CD4-positive, alpha-beta memory T cell (primary cell): ENCODE measurements at regions not wholly inside any gene's neighbourhood (a gene's known extent, or its start where the extent isn't known, plus 50 kb on each side); places are given as distances from the start of the nearest gene placed in this dataset.

Source experiments
- CTCF ChIA-PET: fragments of 350-600 bp; sonication (Branson Sonifier 250); formaldehyde crosslinking; loops from one replicate; lab custom pipeline; 2021; ENCODE audit warnings: inconsistent platforms; ENCODE audit not compliant: partially characterized antibody; lab: Charles Lee
- POLR2A ChIA-PET: fragments of 350-600 bp; sonication (Branson Sonifier 250); formaldehyde crosslinking; loops from one replicate; lab custom pipeline; 2021; ENCODE audit not compliant: partially characterized antibody; lab: Charles Lee
- DNase-seq, 5 donors: peaks; one replicate each; pipeline versions ENCODE4 v3.0.0 to v3.0.0-alpha.2; 2020 to 2022; ENCODE audit warnings: mixed read lengths in 1 of 5
- H3K27ac ChIP-seq: one replicate; pipeline ENCODE4 v1.7.0; 2013; ENCODE audit warnings: low read depth, low read length
- H3K27me3 ChIP-seq: 2 replicates; pipeline ENCODE4 v1.7.0; 2013; ENCODE audit warnings: mild to moderate bottlenecking, low read length, moderate library complexity; ENCODE audit not compliant: insufficient read depth
- H3K36me3 ChIP-seq: 2 replicates; pipeline ENCODE4 v1.7.0; 2013; ENCODE audit warnings: mild to moderate bottlenecking, low read length, moderate library complexity; ENCODE audit not compliant: insufficient read depth
- H3K4me1 ChIP-seq: 2 replicates; pipeline ENCODE4 v1.7.0; 2013; ENCODE audit warnings: mild to moderate bottlenecking, low read length, moderate library complexity; ENCODE audit not compliant: insufficient read depth
- H3K4me3 ChIP-seq, 2 donors: one replicate each; pipeline ENCODE4 v1.7.0; 2013; ENCODE audit warnings: low read length in 2 of 2, mild to moderate bottlenecking in 1 of 2
- H3K9me3 ChIP-seq, 2 donors: one replicate each; pipeline ENCODE4 v1.7.0; 2013; ENCODE audit warnings: low read length in 2 of 2, control low read depth in 1 of 2; ENCODE audit not compliant: control insufficient read depth in 1 of 2
- H3K27ac Mint-ChIP-seq, 7 donors: one replicate each; pipeline ENCODE4 v1.8.0; 2020 to 2021; ENCODE audit warnings: mixed read lengths in 7 of 7, mild to moderate bottlenecking in 6 of 7, inconsistent platforms in 3 of 7, moderate library complexity in 3 of 7
- H3K27me3 Mint-ChIP-seq, 2 donors: one replicate each; pipeline ENCODE4 v1.8.0; 2020 to 2021; ENCODE audit warnings: mixed read lengths in 2 of 2
- H3K36me3 Mint-ChIP-seq, 2 donors: one replicate each; pipeline ENCODE4 v1.8.0; 2020 to 2021; ENCODE audit warnings: mixed read lengths in 2 of 2, inconsistent platforms in 1 of 2, mild to moderate bottlenecking in 1 of 2
- H3K4me1 Mint-ChIP-seq, 4 donors: one replicate each; pipeline ENCODE4 v1.8.0; 2020 to 2021; ENCODE audit warnings: mixed read lengths in 4 of 4, mild to moderate bottlenecking in 1 of 4
- H3K4me3 Mint-ChIP-seq, 8 donors: one replicate each; pipeline ENCODE4 v1.8.0; 2020 to 2021; ENCODE audit warnings: mixed read lengths in 8 of 8, mild to moderate bottlenecking in 7 of 8, moderate library complexity in 6 of 8, inconsistent platforms in 3 of 8
- H3K9me3 Mint-ChIP-seq, 8 donors: one replicate each; pipeline ENCODE4 v1.8.0; 2020 to 2021; ENCODE audit warnings: mixed read lengths in 8 of 8, mild to moderate bottlenecking in 5 of 8, inconsistent platforms in 3 of 8, moderate library complexity in 1 of 8
- intact Hi-C: fragments of 100-400 bp; cut with micrococcal nuclease; formaldehyde crosslinking; loops from one replicate; pipeline ENCODE4 v1.15.1; 2023

DNA sequence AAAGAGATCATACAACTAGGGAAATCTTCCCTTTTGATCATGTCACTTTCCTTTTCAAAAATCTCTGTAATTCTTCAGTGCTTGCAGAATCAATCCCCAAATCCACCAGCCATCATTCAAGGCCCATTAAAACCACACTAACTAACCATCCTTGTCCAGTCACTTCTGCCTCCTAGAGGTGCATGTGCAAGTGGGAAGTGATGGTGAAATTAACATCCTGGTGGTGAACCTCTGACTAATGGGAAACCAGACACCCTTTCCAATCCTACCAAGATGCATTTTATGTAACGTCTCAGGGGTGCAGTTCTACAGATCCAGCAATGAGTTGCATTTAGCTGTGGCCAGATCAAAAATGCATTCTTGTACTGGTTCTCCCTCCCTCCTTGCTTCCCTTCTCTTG is 341.8 kb downstream of the RAPGEF2 start:
- no peaks in the 10 kb centered on the region for H3K9me3 ChIP-seq
- no peaks in the 10 kb centered on the region for H3K36me3 ChIP-seq
- CTCF ChIA-PET = no interaction called here
- no peaks in the 10 kb centered on the region for H3K4me1 Mint-ChIP-seq
- no peaks in the 10 kb centered on the region for H3K27me3 ChIP-seq
- H3K36me3 Mint-ChIP-seq = no peaks in the 10 kb centered on the region
- no peak overlapping the region for H3K27ac Mint-ChIP-seq
- no peaks in the 10 kb centered on the region for H3K9me3 Mint-ChIP-seq
- DNase-seq = no peak
- peaks cover 9 to 12% of the 10 kb centered on the region in 2 donors for H3K27me3 Mint-ChIP-seq
- POLR2A ChIA-PET = no interaction called here
- no peak overlapping the region for H3K27ac ChIP-seq
- no peaks in the 10 kb centered on the region for H3K4me1 ChIP-seq
- intact Hi-C loops = loop anchor here (5.0 kb wide), 1 partner anchor 1452 kb away; no protein-coding TSS in a partner anchor
- no peak overlapping the region for H3K4me3 Mint-ChIP-seq
- H3K4me3 ChIP-seq = no peak overlapping the region

DNA sequence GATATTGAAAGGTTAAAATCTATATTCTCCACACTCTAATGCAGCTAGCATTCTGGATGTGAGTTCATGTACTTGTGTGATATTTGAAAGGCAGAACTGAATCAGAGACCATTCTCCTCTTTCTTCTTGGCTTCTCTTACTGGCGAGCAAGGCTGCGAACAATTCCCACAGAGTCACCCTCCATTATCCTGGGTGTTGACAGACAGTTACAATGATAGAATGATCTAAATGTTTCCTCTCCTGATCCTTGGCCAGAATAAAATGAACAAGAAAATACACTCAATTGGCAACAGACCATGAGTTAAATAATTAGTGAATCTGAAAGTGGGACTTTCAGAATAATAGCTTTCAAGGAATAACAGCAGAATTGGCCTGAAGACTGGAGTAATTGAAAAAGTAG is 342.8 kb downstream of the RAPGEF2 start:
- H3K9me3 Mint-ChIP-seq = no peaks in the 10 kb centered on the region
- no peaks in the 10 kb centered on the region for H3K36me3 ChIP-seq
- H3K27ac ChIP-seq = no peak overlapping the region
- no peak overlapping the region for H3K27ac Mint-ChIP-seq
- H3K4me1 ChIP-seq = no peaks in the 10 kb centered on the region
- H3K27me3 Mint-ChIP-seq = peaks cover 8 to 12% of the 10 kb centered on the region in 2 donors
- H3K4me3 ChIP-seq = no peak overlapping the region
- POLR2A ChIA-PET = no interaction called here
- no peaks in the 10 kb centered on the region for H3K4me1 Mint-ChIP-seq
- CTCF ChIA-PET = no interaction called here
- no peaks in the 10 kb centered on the region for H3K27me3 ChIP-seq
- H3K4me3 Mint-ChIP-seq = no peak overlapping the region
- no peak for DNase-seq
- no peaks in the 10 kb centered on the region for H3K36me3 Mint-ChIP-seq
- intact Hi-C loops = loop anchor here (2.0 to 5.0 kb wide), 2 partner anchors 1193 to 1453 kb away; no protein-coding TSS in a partner anchor
- H3K9me3 ChIP-seq = no peaks in the 10 kb centered on the region

DNA sequence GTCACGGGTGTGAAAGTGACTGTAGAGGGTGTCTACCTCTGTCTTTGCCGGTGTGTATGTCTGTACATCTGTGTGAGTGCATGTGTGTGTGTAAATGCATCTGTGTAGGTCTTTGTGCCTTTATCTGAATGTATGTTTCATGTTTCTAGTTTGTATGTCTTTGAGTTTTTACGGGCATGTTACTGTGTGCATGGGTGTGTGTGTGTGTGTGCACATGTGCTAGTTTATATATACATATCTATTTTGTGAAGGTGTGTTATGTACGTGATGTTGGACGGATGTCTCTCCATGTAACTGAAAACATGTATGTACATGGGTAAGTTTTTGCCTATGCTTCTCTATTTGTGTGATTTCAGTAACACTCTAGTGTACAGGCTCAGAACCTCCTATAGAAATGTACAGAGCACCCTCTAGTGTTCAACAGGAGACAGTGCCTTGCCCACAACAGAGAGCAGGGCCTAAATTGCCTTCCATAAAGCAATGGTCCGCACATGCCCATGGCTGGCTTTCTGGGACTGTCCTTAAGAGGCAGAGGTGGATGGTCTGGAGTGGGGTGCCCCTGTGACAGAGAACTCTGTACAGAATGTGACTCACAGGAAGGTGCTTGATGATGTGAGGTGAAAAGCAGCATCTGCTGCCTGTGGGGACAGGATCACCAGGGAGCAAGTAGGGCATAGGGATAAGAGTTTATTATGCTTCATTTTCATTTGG is 343.5 kb downstream of the RAPGEF2 start:
- H3K27ac ChIP-seq = no peak overlapping the region
- ChIA-PET CTCF (no interaction called here), POLR2A (no interaction called here)
- intact Hi-C loops = loop anchor here (2.0 to 5.0 kb wide), 2 partner anchors 1194 to 1454 kb away; no protein-coding TSS in a partner anchor
- DNase-seq = peak in 4 of 5 donors; percentile 7 to 29 (median 12)
- H3K27me3 ChIP-seq = no peaks in the 10 kb centered on the region
- Mint-ChIP-seq H3K27ac (no peak overlapping the region), H3K4me3 (no peak overlapping the region), H3K27me3 (peaks cover 7 to 12% of the 10 kb centered on the region in 2 donors), H3K36me3 (no peaks in the 10 kb centered on the region), H3K9me3 (no peaks in the 10 kb centered on the region), H3K4me1 (no peaks in the 10 kb centered on the region)
- no peaks in the 10 kb centered on the region for H3K9me3 ChIP-seq
- no peak overlapping the region for H3K4me3 ChIP-seq
- no peaks in the 10 kb centered on the region for H3K4me1 ChIP-seq
- no peaks in the 10 kb centered on the region for H3K36me3 ChIP-seq

DNA sequence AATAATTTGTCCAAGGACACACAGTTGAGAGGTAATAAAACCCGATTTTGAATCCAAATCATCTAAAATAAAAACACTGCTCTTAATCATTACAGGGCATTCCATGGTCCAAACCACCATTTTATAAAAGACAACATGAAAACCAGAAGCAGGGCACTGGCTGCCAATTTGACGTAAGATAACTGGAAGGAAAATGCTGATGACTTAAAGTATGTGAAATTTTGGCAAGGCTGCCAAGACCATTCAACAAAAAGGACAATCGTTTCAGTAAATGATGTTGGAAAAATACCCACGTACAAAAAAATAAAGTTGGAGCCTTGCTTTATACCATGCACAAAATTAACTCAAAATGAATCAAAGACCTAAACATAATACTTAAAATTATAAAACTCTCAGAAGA is 344.4 kb downstream of the RAPGEF2 start:
- POLR2A ChIA-PET = no interaction called here
- H3K27me3 ChIP-seq = no peaks in the 10 kb centered on the region
- H3K9me3 ChIP-seq = no peaks in the 10 kb centered on the region
- Mint-ChIP-seq H3K4me3 (no peak overlapping the region), H3K36me3 (no peaks in the 10 kb centered on the region), H3K4me1 (no peaks in the 10 kb centered on the region), H3K27ac (no peak overlapping the region), H3K9me3 (no peaks in the 10 kb centered on the region), H3K27me3 (peaks cover 10 to 12% of the 10 kb centered on the region in 2 donors)
- DNase-seq = no peak
- CTCF ChIA-PET = no interaction called here
- no peak overlapping the region for H3K4me3 ChIP-seq
- H3K4me1 ChIP-seq = no peaks in the 10 kb centered on the region
- intact Hi-C loops = loop anchor here (2.0 to 5.0 kb wide), 2 partner anchors 1194 to 1455 kb away; no protein-coding TSS in a partner anchor
- no peaks in the 10 kb centered on the region for H3K36me3 ChIP-seq
- H3K27ac ChIP-seq = no peak overlapping the region

DNA sequence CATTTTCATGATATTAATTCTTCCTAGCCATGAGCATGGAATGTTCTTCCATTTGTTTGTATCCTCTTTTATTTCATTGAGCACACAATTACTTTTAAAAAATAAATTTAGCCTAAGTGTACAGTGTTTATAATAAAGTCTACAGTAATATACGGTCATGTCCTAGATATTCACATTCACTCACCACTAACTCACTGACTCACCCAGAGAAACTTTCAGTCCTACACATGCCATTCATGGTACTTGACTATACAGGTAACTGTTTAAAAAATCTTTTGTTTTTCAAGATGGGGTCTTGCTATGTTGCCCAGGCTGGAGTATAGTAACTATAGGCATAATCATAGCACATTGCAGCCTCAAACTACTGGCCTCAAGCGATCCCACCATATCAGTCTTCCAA is 348.1 kb downstream of the RAPGEF2 start:
- H3K4me1 Mint-ChIP-seq = peaks cover 0 to 1% (median 0%) of the 10 kb centered on the region in 4 donors
- H3K9me3 Mint-ChIP-seq = no peaks in the 10 kb centered on the region
- intact Hi-C loops = no loop called here
- ChIA-PET POLR2A (no interaction called here), CTCF (no interaction called here)
- no peaks in the 10 kb centered on the region for H3K36me3 Mint-ChIP-seq
- Histone ChIP-seq H3K27ac (no peak overlapping the region), H3K36me3 (no peaks in the 10 kb centered on the region), H3K27me3 (no peaks in the 10 kb centered on the region), H3K4me1 (no peaks in the 10 kb centered on the region), H3K4me3 (no peak overlapping the region), H3K9me3 (no peaks in the 10 kb centered on the region)
- no peak overlapping the region for H3K4me3 Mint-ChIP-seq
- H3K27me3 Mint-ChIP-seq = peaks cover 6 to 9% of the 10 kb centered on the region in 2 donors
- no peak for DNase-seq
- H3K27ac Mint-ChIP-seq = no peak overlapping the region

DNA sequence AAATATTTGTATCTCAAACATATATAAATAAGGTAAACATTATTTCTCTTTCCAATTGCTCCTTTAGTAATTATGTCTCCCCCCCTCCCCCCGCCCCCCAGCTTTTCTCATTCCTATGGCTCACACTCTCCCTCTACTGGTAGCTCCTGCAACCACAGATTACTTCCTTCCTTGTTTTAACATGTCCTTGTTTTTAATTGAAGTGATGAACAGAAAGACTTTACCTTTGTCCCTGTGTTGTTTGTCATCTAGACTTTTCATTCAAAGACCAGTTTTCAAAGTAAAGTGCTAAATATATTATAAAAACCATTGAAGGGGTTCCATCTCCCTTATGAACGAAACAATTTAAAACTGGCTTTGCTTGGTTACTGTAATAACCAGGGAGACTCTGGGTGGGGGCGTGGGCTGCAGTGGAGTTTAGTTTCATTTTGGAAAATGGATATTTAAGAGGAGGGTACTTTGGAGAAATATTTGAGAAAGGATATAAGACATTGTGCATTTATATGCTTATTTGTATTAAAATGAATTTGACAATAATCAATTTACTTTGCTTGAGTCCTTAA is 352.9 kb downstream of the RAPGEF2 start:
- no peak overlapping the region for H3K4me3 ChIP-seq
- H3K27me3 Mint-ChIP-seq = peaks cover 2 to 3% of the 10 kb centered on the region in 2 donors
- no peak overlapping the region for H3K27ac Mint-ChIP-seq
- H3K36me3 Mint-ChIP-seq = no peaks in the 10 kb centered on the region
- POLR2A ChIA-PET = no interaction called here
- no peak for DNase-seq
- CTCF ChIA-PET = interaction anchor here (0.8 kb wide), 1 partner anchor 8 kb away, joined by 4 read pairs; no protein-coding TSS in a partner anchor
- peaks cover 0 to 3% (median 0%) of the 10 kb centered on the region in 4 donors for H3K4me1 Mint-ChIP-seq
- H3K9me3 Mint-ChIP-seq = no peaks in the 10 kb centered on the region
- intact Hi-C loops = no loop called here
- H3K27ac ChIP-seq = no peak overlapping the region
- H3K4me3 Mint-ChIP-seq = peak overlapping the region in 1 of 8 donors; percentile 39
- no peaks in the 10 kb centered on the region for H3K9me3 ChIP-seq
- no peaks in the 10 kb centered on the region for H3K27me3 ChIP-seq
- H3K4me1 ChIP-seq = no peaks in the 10 kb centered on the region
- no peaks in the 10 kb centered on the region for H3K36me3 ChIP-seq

DNA sequence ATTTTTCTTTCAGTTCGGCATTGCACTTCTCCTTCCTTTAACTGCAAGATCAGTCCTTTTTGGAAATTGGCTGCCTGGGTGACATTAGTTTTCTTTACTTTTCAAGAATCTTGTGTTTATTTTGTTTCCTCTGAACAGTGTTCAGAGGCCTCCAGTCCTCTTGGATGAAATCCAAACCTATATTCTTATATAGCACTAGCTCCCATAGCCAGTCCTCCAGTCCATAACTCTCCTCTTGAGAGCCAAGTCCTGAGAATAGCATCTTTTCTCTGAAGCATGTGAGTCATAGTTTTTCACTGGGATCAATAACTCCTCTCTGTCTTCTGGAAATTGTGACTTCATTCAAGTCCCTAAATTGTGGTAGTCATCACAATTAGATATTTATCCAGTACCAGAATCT is 357.5 kb downstream of the RAPGEF2 start:
- no peak overlapping the region for H3K4me3 ChIP-seq
- H3K27me3 ChIP-seq = no peaks in the 10 kb centered on the region
- intact Hi-C loops = no loop called here
- no peaks in the 10 kb centered on the region for H3K4me1 ChIP-seq
- H3K36me3 Mint-ChIP-seq = peaks cover 0 to 3% of the 10 kb centered on the region in 2 donors
- H3K4me3 Mint-ChIP-seq = no peak overlapping the region
- no peaks in the 10 kb centered on the region for H3K36me3 ChIP-seq
- no peak for DNase-seq
- H3K27me3 Mint-ChIP-seq = peaks cover 0 to 2% of the 10 kb centered on the region in 2 donors
- peaks cover 0 to 21% (median 16%) of the 10 kb centered on the region in 8 donors for H3K9me3 Mint-ChIP-seq
- H3K27ac ChIP-seq = no peak overlapping the region
- H3K4me1 Mint-ChIP-seq = peaks cover 0 to 2% (median 0%) of the 10 kb centered on the region in 4 donors
- H3K27ac Mint-ChIP-seq = no peak overlapping the region
- peaks cover 0 to 4% of the 10 kb centered on the region in 2 donors for H3K9me3 ChIP-seq
- CTCF ChIA-PET = no interaction called here
- POLR2A ChIA-PET = no interaction called here
